Hepatocyte (in vitro differentiated cells): ENCODE measurements at regions not wholly inside any gene's neighbourhood (a gene's known extent, or its start where the extent isn't known, plus 50 kb on each side); places are given as distances from the start of the nearest gene placed in this dataset.

ENCODE experiments used
- CTCF ChIP-seq: fragments of 200-600 bp; sonication (generic); IDR thresholded peaks from 2 replicates; pipeline ENCODE4 v1.5.1; 2016; ENCODE audit warnings: antibody characterized with exemption, mild to moderate bottlenecking; ENCODE audit not compliant: poor library complexity
- EZH2 ChIP-seq: fragments of 200-600 bp; sonication (generic); IDR thresholded peaks from 2 replicates; pipeline ENCODE4 v1.6.1; 2016; ENCODE audit warnings: antibody characterized with exemption, mild to moderate bottlenecking, borderline replicate concordance

DNA sequence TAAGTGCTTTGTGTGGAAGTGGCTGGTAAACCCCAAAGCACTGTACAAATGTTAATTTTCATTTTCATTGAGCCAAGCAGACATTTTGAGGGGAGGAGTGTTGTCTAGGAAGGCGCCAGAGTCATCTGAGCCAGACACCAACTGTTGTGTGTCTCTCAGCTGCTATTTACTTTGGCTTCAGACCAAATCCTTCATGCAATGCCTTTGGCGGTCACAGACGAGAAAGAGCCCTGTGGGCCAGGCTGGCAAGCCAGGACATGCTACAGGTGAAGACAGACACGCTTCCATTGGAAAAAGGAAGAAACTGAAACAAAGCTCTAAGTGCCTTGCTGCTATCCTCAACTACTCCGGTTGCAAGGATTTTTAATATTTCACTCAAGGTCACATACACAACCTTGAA is 115.4 kb upstream of the CDC42EP3 start:
- no peak for TF ChIP-seq EZH2
- TF ChIP-seq CTCF = no peak
